Mucosa of descending colon (tissue), 3 donors: ENCODE measurements at regions not wholly inside any gene's neighbourhood (a gene's known extent, or its start where the extent isn't known, plus 50 kb on each side); places are given as distances from the start of the nearest gene placed in this dataset.

Experiments
- ATAC-seq: fragments of 200-7000 bp; cut with Tn5 transposase; one replicate; pipeline ENCODE4 v1.9.1; 2020; ENCODE audit warnings: mild to moderate bottlenecking, moderate library complexity
- DNase-seq, 3 donors: peaks; one replicate each; pipeline ENCODE4 v3.0.0-alpha.2; 2020
- H3K36me3 ChIP-seq: fragments of 200-600 bp; one replicate; pipeline ENCODE4 v1.8.0; 2021; ENCODE audit warnings: low read depth, mild to moderate bottlenecking
- H3K4me1 ChIP-seq: fragments of 200-600 bp; one replicate; pipeline ENCODE4 v1.8.0; 2021; ENCODE audit warnings: low read depth, mild to moderate bottlenecking
- H3K4me3 ChIP-seq: fragments of 200-600 bp; one replicate; pipeline ENCODE4 v1.8.0; 2021; ENCODE audit warnings: mild to moderate bottlenecking
- H3K9me3 ChIP-seq: fragments of 200-600 bp; one replicate; pipeline ENCODE4 v1.8.0; 2021; ENCODE audit warnings: mild to moderate bottlenecking
- intact Hi-C, 2 donors: fragments of 100-400 bp; cut with DNase I in 1 of 2; cut with micrococcal nuclease in 1 of 2; formaldehyde crosslinking; loops; one replicate each; pipeline versions ENCODE4 v1.11.0 to v1.11.1; 2022; cut with DNase I, micrococcal nuclease
- TF ChIP-seq, protein P1 (sequence below): fragments of 200-600 bp; IDR thresholded peaks from one replicate; pipeline ENCODE4 v1.8.0; 2022; ENCODE audit warnings: antibody characterized with exemption, mild to moderate bottlenecking
- donor health status: DM: no; HTN: no; CAD: no; lungs with moderate emphysema.
- donor health status: DM: no; HTN: no; CAD: no.
- donor health status: DM: no; HTN: yes; CAD: no.

DNA sequence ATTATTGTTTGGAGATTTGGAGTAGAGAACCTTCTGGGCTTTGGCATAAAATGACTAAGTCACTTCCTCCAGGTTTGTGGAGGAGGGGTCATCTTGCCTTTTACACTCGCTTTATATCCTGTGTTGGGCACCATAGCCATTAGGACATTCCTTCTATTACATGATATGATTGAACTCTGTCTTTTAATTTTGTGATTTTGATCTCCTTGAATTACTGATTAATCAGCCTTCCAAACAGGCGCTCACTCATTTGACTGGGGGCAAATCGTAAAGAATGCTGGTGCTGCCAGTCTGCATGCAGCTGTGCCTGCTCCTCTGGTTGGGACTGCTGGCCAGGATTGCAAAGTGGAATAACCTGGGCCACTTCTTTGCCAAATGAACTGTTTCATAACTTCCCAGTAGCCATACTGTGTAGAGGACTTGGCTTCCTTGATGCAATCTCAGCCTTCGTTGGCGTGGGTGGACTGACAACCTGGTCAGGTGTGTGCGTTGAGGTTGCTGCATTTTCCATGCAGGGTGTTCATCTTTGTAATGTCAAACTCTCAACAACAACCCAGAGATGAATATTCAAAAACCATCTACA is 65.9 kb upstream of the RAB11FIP2 start:
- TF ChIP-seq, protein P1, sequence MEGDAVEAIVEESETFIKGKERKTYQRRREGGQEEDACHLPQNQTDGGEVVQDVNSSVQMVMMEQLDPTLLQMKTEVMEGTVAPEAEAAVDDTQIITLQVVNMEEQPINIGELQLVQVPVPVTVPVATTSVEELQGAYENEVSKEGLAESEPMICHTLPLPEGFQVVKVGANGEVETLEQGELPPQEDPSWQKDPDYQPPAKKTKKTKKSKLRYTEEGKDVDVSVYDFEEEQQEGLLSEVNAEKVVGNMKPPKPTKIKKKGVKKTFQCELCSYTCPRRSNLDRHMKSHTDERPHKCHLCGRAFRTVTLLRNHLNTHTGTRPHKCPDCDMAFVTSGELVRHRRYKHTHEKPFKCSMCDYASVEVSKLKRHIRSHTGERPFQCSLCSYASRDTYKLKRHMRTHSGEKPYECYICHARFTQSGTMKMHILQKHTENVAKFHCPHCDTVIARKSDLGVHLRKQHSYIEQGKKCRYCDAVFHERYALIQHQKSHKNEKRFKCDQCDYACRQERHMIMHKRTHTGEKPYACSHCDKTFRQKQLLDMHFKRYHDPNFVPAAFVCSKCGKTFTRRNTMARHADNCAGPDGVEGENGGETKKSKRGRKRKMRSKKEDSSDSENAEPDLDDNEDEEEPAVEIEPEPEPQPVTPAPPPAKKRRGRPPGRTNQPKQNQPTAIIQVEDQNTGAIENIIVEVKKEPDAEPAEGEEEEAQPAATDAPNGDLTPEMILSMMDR, result no peak
- DNase-seq (no peak), ATAC-seq (no peak)
- Histone ChIP-seq H3K9me3 (no peaks in the 10 kb centered on the region), H3K4me1 (no peaks in the 10 kb centered on the region), H3K36me3 (no peaks in the 10 kb centered on the region), H3K4me3 (no peak overlapping the region)
- intact Hi-C loops, result no loop called here

DNA sequence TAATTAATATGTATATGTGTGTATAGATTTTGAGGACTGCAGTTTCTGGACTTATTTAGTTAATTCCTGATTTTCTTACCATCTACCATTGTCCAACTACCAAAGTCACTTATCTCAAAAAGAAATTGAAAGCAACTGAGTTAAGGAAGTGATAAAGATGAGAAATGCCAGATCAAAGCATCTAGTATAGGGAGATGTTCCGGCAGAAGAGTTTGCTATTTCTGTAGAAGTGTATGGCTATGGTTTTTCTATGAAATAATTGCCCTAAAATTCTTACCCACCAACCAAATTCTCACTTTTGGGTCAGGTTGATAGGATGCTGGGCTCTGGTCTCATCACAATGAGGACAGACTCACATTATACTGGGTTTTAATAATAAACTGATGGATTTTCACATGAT is 64.0 kb upstream of the RAB11FIP2 start:
- DNase-seq (no peak), ATAC-seq (no peak)
- no peak overlapping the region for H3K4me3 ChIP-seq
- TF ChIP-seq, protein P1, result no peak
- no peaks in the 10 kb centered on the region for H3K9me3 ChIP-seq
- no peaks in the 10 kb centered on the region for H3K36me3 ChIP-seq
- intact Hi-C loops, result no loop called here
- H3K4me1 ChIP-seq, result no peaks in the 10 kb centered on the region

DNA sequence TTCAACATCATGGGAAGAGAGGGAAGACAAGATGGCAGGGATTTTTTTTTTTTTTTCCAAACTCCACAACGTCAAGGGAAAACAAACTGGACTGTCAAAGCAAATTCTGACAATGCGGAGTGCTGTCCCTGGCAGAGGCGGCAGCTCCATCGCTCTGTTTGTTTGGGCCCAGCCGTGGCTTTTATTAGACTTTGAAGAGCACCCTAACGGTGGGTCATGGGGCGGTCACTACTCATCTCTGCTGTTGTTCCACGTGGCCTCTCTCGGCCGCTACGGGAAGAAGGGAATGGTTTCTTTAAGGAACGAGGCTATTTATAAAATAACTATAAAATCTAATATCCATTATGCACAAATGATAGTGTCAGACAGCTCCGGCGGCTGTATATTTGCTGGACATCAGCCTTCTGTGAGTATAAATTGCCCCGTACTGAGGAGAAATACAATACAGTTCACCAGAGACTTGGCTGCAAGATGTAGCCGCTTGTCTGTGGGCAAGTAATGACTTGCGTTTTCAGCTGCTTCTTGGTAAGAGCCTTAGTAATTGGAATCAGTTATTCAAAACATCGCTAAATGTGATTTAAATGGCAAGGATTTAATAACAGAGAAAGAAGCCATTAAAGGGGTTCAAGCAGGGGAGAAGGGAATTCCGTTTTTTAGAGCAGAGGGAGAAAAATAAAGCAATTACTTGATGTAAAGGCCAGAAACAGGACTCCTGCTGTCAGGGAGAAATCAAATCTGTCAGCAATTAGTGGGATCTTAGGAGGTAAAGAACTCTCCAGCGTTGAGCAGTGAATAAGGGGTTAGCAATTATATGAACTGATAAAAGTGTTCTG is 61.7 kb upstream of the RAB11FIP2 start:
- no peaks in the 10 kb centered on the region for H3K4me1 ChIP-seq
- H3K9me3 ChIP-seq, result no peaks in the 10 kb centered on the region
- no peak overlapping the region for H3K4me3 ChIP-seq
- TF ChIP-seq, protein P1, result no peak
- H3K36me3 ChIP-seq, result no peaks in the 10 kb centered on the region
- intact Hi-C loops, result no loop called here
- no peak for ATAC-seq
- DNase-seq, result no peak

DNA sequence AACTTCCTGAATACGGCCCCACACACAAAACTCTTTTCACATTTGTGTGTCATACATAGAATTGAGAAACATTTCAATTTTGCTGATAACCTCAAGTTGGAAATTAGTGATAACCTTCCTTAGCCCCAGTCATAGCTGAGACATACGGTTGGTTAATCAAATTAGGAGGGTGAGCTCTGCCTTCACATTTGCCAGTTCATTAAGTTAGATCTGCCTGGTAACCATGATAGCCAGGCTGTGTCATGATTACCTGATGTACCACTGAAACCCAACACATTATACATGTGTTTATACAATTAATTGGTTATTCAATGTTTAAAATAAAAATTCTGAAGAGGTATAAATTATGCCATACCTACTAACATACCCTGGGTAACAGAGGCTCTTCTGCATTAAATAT is 60.8 kb upstream of the RAB11FIP2 start:
- ATAC-seq (no peak), DNase-seq (no peak)
- no peaks in the 10 kb centered on the region for H3K4me1 ChIP-seq
- no peaks in the 10 kb centered on the region for H3K9me3 ChIP-seq
- no peak overlapping the region for H3K4me3 ChIP-seq
- no peaks in the 10 kb centered on the region for H3K36me3 ChIP-seq
- TF ChIP-seq, protein P1, result no peak
- intact Hi-C loops, result no loop called here

DNA sequence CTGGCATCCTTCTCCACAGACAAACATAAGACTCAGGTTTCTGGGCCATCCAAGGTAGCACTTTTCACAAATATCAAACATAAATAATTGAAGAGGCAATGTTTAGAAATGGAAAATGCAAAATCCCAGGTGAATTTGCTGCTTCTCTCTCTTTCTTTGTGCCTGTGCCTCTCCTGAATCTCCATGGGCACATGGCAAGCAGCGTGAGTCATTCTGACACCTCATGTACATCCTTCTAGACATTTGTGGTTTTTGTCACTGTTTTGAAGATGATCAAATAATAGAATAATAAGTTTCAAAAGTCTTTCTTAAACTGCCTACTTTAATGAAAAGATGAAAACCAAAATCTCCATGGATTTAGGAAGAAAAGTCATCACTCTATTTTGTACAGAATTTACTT is 60.3 kb upstream of the RAB11FIP2 start:
- H3K4me3 ChIP-seq, result no peak overlapping the region
- H3K4me1 ChIP-seq, result no peaks in the 10 kb centered on the region
- TF ChIP-seq, protein P1, result no peak
- no peaks in the 10 kb centered on the region for H3K36me3 ChIP-seq
- intact Hi-C loops, result no loop called here
- no peak for ATAC-seq
- H3K9me3 ChIP-seq, result no peaks in the 10 kb centered on the region
- DNase-seq, result no peak
